ENCODE measurements at regions not wholly inside any gene's neighbourhood (a gene's known extent, or its start where the extent isn't known, plus 50 kb on each side); places are given as distances from the start of the nearest gene placed in this dataset.

DNA sequence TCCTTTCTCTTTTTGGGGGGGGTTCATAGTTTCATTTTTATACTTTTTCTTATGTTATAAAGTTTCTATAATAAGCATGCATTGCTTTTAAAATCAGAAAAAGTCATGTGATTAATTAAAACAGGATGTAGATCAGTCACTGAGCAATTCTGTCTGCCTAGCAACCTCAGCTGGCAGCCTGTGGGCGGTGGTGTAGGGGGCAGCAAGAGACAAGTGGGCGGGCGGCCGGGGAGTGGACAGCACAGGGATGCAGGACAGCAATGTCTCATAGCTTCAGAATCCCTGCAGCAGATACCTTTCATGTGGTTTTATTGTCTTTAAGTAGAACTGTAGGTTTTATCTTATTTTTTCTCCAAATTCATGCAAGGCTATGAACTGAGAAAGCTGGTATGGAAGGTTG, 101.9 kb upstream of the S1PR3 start:
- TF ChIP-seq TAF1 (IDR thresholded peaks at IDR 0.05; ENCODE audit: borderline replicate concordance, insufficient read depth, low read length) (no peak), SIN3A (IDR thresholded peaks at IDR 0.05; ENCODE audit: borderline replicate concordance, insufficient read depth, low read length) (no peak), POLR2AphosphoS5 (IDR thresholded peaks at IDR 0.05; ENCODE audit: low read depth, low read length) (no peak)
- TF ChIP-seq, protein P1, sequence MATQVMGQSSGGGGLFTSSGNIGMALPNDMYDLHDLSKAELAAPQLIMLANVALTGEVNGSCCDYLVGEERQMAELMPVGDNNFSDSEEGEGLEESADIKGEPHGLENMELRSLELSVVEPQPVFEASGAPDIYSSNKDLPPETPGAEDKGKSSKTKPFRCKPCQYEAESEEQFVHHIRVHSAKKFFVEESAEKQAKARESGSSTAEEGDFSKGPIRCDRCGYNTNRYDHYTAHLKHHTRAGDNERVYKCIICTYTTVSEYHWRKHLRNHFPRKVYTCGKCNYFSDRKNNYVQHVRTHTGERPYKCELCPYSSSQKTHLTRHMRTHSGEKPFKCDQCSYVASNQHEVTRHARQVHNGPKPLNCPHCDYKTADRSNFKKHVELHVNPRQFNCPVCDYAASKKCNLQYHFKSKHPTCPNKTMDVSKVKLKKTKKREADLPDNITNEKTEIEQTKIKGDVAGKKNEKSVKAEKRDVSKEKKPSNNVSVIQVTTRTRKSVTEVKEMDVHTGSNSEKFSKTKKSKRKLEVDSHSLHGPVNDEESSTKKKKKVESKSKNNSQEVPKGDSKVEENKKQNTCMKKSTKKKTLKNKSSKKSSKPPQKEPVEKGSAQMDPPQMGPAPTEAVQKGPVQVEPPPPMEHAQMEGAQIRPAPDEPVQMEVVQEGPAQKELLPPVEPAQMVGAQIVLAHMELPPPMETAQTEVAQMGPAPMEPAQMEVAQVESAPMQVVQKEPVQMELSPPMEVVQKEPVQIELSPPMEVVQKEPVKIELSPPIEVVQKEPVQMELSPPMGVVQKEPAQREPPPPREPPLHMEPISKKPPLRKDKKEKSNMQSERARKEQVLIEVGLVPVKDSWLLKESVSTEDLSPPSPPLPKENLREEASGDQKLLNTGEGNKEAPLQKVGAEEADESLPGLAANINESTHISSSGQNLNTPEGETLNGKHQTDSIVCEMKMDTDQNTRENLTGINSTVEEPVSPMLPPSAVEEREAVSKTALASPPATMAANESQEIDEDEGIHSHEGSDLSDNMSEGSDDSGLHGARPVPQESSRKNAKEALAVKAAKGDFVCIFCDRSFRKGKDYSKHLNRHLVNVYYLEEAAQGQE (IDR thresholded peaks at IDR 0.05; ENCODE audit: insufficient read depth in 1 of 2, low read depth in 2 of 2, low read length in 2 of 2): no peak

DNA sequence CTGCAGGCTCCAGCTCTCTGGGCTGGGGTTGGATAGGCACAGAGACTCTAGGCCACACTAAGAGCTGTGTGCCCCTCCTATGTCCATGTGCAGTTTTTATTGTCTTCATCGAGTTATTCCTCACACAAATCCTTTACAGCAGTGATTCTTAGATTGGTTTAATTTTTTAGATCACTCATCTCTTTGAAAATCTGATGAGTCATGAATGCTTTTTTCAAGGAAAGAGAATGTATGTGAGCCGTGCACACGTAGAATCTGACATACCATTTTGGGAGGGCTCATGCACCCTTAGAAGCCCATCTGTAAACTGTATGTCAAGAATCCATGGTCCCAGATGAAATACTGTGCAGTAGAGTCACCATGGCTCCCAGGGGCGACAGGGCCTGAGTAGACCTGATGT, 100.7 kb upstream of the S1PR3 start:
- TF ChIP-seq SIN3A (IDR thresholded peaks at IDR 0.05; ENCODE audit: borderline replicate concordance, insufficient read depth, low read length): no peak
- TF ChIP-seq FOXP2 (optimal IDR thresholded peaks at IDR 0.05; ENCODE audit: borderline replicate concordance, extremely low read depth, extremely low read length, insufficient read depth): no peak
- no peak for TF ChIP-seq POLR2AphosphoS5 (IDR thresholded peaks at IDR 0.05; ENCODE audit: low read depth, low read length)
- TF ChIP-seq, protein P1 (IDR thresholded peaks at IDR 0.05; ENCODE audit: insufficient read depth in 1 of 2, low read depth in 2 of 2, low read length in 2 of 2): no peak
- no peak for TF ChIP-seq TAF1 (IDR thresholded peaks at IDR 0.05; ENCODE audit: borderline replicate concordance, insufficient read depth, low read length)

DNA sequence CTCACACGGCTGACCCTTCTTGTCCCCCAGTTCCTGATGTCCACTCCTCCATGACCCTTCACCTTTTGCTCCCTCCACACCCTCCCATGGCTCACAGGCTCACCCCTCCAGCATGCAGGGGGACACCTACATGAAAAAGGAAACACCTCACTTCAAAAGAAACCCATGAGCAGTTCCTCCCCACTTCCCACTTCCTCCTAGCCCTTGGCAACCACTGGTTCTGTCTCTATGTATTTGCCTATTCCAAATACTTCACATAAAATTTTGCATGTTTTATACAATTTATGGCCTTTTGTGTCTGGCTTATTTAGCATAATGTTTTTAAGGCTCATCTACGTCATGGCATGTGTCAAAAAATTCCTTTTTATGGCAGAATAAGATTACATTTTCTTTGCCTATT, 100.2 kb upstream of the S1PR3 start:
- TF ChIP-seq SIN3A (IDR thresholded peaks at IDR 0.05; ENCODE audit: borderline replicate concordance, insufficient read depth, low read length) (no peak), TAF1 (IDR thresholded peaks at IDR 0.05; ENCODE audit: borderline replicate concordance, insufficient read depth, low read length) (no peak), FOXP2 (optimal IDR thresholded peaks at IDR 0.05; ENCODE audit: borderline replicate concordance, extremely low read depth, extremely low read length, insufficient read depth) (no peak), POLR2AphosphoS5 (IDR thresholded peaks at IDR 0.05; ENCODE audit: low read depth, low read length) (no peak)
- TF ChIP-seq, protein P1 (IDR thresholded peaks at IDR 0.05; ENCODE audit: insufficient read depth in 1 of 2, low read depth in 2 of 2, low read length in 2 of 2): no peak

DNA sequence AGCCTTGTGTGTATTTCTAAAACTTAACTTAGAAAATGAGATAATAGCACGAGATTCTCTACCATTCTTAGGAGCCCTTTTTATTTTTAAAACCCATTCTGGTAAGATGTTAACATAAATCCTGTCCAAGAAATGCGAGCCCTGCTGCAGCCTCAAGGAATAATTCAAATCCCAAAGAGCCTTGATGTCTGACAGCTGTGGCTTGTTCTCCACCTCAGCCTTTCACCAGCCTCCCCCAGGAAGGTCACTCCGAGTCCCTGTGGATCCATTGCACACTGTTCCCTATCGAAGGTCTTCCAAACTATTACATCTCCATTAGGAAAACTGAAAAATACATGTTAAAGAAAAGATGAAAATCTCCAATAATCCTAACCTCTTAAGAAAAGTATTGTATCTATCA, 98.5 kb upstream of the S1PR3 start:
- TF ChIP-seq SIN3A (IDR thresholded peaks at IDR 0.05; ENCODE audit: borderline replicate concordance, insufficient read depth, low read length) (no peak), POLR2AphosphoS5 (IDR thresholded peaks at IDR 0.05; ENCODE audit: low read depth, low read length) (no peak), TAF1 (IDR thresholded peaks at IDR 0.05; ENCODE audit: borderline replicate concordance, insufficient read depth, low read length) (no peak), FOXP2 (optimal IDR thresholded peaks at IDR 0.05; ENCODE audit: borderline replicate concordance, extremely low read depth, extremely low read length, insufficient read depth) (no peak)
- TF ChIP-seq, protein P1 (IDR thresholded peaks at IDR 0.05; ENCODE audit: insufficient read depth in 1 of 2, low read depth in 2 of 2, low read length in 2 of 2): no peak

DNA sequence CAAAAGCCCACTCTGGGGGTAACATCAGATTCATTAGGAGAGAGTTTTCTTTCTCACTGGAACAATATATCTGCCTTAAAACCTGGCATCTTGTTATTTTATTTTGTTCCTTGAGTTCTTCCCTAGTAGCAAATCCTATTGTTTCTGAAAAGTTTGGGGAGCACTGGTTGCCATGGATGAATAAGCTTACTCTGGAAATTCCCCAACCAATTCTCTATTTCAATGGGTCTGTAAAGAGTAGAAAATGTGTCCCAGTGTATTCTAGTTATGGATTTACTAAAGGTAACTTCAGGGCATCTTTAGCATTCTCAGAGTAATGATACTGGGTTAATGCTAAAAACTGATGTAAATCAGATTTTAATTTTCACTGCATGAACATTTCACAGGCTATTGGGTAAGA, 94.2 kb upstream of the S1PR3 start:
- TF ChIP-seq, protein P1 (IDR thresholded peaks at IDR 0.05; ENCODE audit: insufficient read depth in 1 of 2, low read depth in 2 of 2, low read length in 2 of 2): no peak
- TF ChIP-seq FOXP2 (optimal IDR thresholded peaks at IDR 0.05; ENCODE audit: borderline replicate concordance, extremely low read depth, extremely low read length, insufficient read depth) (no peak), SIN3A (IDR thresholded peaks at IDR 0.05; ENCODE audit: borderline replicate concordance, insufficient read depth, low read length) (no peak), POLR2AphosphoS5 (IDR thresholded peaks at IDR 0.05; ENCODE audit: low read depth, low read length) (no peak), TAF1 (IDR thresholded peaks at IDR 0.05; ENCODE audit: borderline replicate concordance, insufficient read depth, low read length) (no peak)

Measured in PFSK-1 (cell line).